ENCODE measurements at regions not wholly inside any gene's neighbourhood (a gene's known extent, or its start where the extent isn't known, plus 50 kb on each side); places are given as distances from the start of the nearest gene placed in this dataset.

GRCh38 chr21:15506086-15506485, 223.7 kb upstream of the USP25 start:
- no peaks in the 10 kb centered on the region for H3K4me1 ChIP-seq
- no peak for DNase-seq
- H3K27ac ChIP-seq: no peak overlapping the region
- H3K27me3 ChIP-seq (ENCODE audit: insufficient read depth in 3 of 3, low read length in 2 of 3): no peaks in the 10 kb centered on the region
- intact Hi-C loops (cut with DNase I): no loop called here
- H3K4me3 ChIP-seq: no peak overlapping the region
- no peak for ATAC-seq
- TF ChIP-seq CTCF (IDR thresholded peaks at IDR 0.05): no peak
- H3K9me3 ChIP-seq: no peaks in the 10 kb centered on the region
- WGBS, 3 donors: 80 to 89% (median 81%) methylated on average over 1 of the region's 1 CpG
- no peaks in the 10 kb centered on the region for H3K36me3 ChIP-seq (ENCODE audit: insufficient read depth in 1 of 2, low read depth in 1 of 2)

- Histone ChIP-seq H3K36me3 (ENCODE audit: insufficient read depth in 1 of 2, low read depth in 1 of 2) (no peaks in the 10 kb centered on the region), H3K27me3 (ENCODE audit: insufficient read depth in 3 of 3, low read length in 2 of 3) (no peaks in the 10 kb centered on the region), H3K4me3 (no peak overlapping the region), H3K27ac (no peak overlapping the region), H3K9me3 (no peaks in the 10 kb centered on the region), H3K4me1 (no peaks in the 10 kb centered on the region)
- DNase-seq (no peak), ATAC-seq (no peak)
- TF ChIP-seq CTCF (IDR thresholded peaks at IDR 0.05): no peak
- intact Hi-C loops (cut with DNase I): no loop called here
- WGBS, 3 donors: 71 to 81% (median 72%) methylated on average over 3 of the region's 3 CpGs
Measured at GRCh38 chr21:15508554-15508953, 221.2 kb upstream of the USP25 start.

GRCh38 chr21:15514073-15514946, 215.5 kb upstream of the USP25 start:
- no peaks in the 10 kb centered on the region for H3K36me3 ChIP-seq (ENCODE audit: insufficient read depth in 1 of 2, low read depth in 1 of 2)
- H3K9me3 ChIP-seq: no peaks in the 10 kb centered on the region
- ATAC-seq: no peak
- H3K4me3 ChIP-seq: no peak overlapping the region
- no peak overlapping the region for H3K27ac ChIP-seq
- DNase-seq: no peak
- 81 to 87% (median 86%) methylated on average over 8 of the region's 8 CpGs for WGBS, 3 donors
- intact Hi-C loops (cut with DNase I): no loop called here
- H3K27me3 ChIP-seq (ENCODE audit: insufficient read depth in 3 of 3, low read length in 2 of 3): no peaks in the 10 kb centered on the region
- no peak for TF ChIP-seq CTCF (IDR thresholded peaks at IDR 0.05)
- no peaks in the 10 kb centered on the region for H3K4me1 ChIP-seq

GRCh38 chr21:15515908-15516307, 213.9 kb upstream of the USP25 start:
- WGBS, 3 donors: 30 to 68% (median 65%) methylated on average over 2 of the region's 2 CpGs
- Histone ChIP-seq H3K4me1 (no peaks in the 10 kb centered on the region), H3K36me3 (ENCODE audit: insufficient read depth in 1 of 2, low read depth in 1 of 2) (no peaks in the 10 kb centered on the region), H3K4me3 (no peak overlapping the region), H3K9me3 (no peaks in the 10 kb centered on the region), H3K27me3 (ENCODE audit: insufficient read depth in 3 of 3, low read length in 2 of 3) (no peaks in the 10 kb centered on the region), H3K27ac (no peak overlapping the region)
- ATAC-seq (no peak), DNase-seq (no peak)
- intact Hi-C loops (cut with DNase I): no loop called here
- TF ChIP-seq CTCF (IDR thresholded peaks at IDR 0.05): no peak

GRCh38 chr21:15517394-15517793, 212.4 kb upstream of the USP25 start:
- no peak overlapping the region for H3K4me3 ChIP-seq
- H3K9me3 ChIP-seq: no peaks in the 10 kb centered on the region
- no peak for DNase-seq
- H3K36me3 ChIP-seq (ENCODE audit: insufficient read depth in 1 of 2, low read depth in 1 of 2): no peaks in the 10 kb centered on the region
- intact Hi-C loops (cut with DNase I): no loop called here
- no peak for TF ChIP-seq CTCF (IDR thresholded peaks at IDR 0.05)
- ATAC-seq: no peak
- no peaks in the 10 kb centered on the region for H3K4me1 ChIP-seq
- H3K27ac ChIP-seq: no peak overlapping the region
- H3K27me3 ChIP-seq (ENCODE audit: insufficient read depth in 3 of 3, low read length in 2 of 3): no peaks in the 10 kb centered on the region
